ENCODE measurements at regions not wholly inside any gene's neighbourhood (a gene's known extent, or its start where the extent isn't known, plus 50 kb on each side); places are given as distances from the start of the nearest gene placed in this dataset.

- no peak for TF ChIP-seq REST (IDR thresholded peaks at IDR 0.05; ENCODE audit: unreplicated experiment)
- TF ChIP-seq NANOG (IDR thresholded peaks at IDR 0.05; ENCODE audit: borderline replicate concordance): no peak
- TF ChIP-seq JUNB (IDR thresholded peaks at IDR 0.05; ENCODE audit: unreplicated experiment): no peak
- no peak for TF ChIP-seq ZNF114 (CRISPR knock-in tag; IDR thresholded peaks at IDR 0.05)
- TF ChIP-seq CREB1 (CRISPR knock-in tag; IDR thresholded peaks at IDR 0.05; ENCODE audit: low read depth): no peak
- TF ChIP-seq ETS1 (IDR thresholded peaks at IDR 0.05): no peak
Measured at GRCh38 chr3:675846-676245, 417.0 kb upstream of the CNTN6 start (continued).

- H2AFZ ChIP-seq: no peak overlapping the region
- TF ChIP-seq REST (IDR thresholded peaks at IDR 0.05; ENCODE audit: unreplicated experiment) (no peak), EZH2phosphoT487 (IDR thresholded peaks at IDR 0.05; ENCODE audit: unreplicated experiment) (no peak), ZNF331 (CRISPR knock-in tag; IDR thresholded peaks at IDR 0.05; ENCODE audit: low read depth) (no peak)
- Mint-ChIP-seq H3K36me3 (ENCODE audit: low read depth) (peaks cover 21% of the 10 kb centered on the region; the same call in 2 of the 3 replicates), H3K4me1 (no peaks in the 10 kb centered on the region), H3K27me3 (ENCODE audit: insufficient read depth, low read depth, poor library complexity) (no peaks in the 10 kb centered on the region), H3K27ac (no peak overlapping the region), H3K4me3 (no peak overlapping the region), H3K9me3 (peaks cover 90% of the 10 kb centered on the region)
- H3K9me2 ChIP-seq (ENCODE audit: insufficient read depth): no peaks in the 10 kb centered on the region
- H3K27me3 ChIP-seq (ENCODE audit: insufficient read depth): no peaks in the 10 kb centered on the region
- no peak overlapping the region for H3K4me2 ChIP-seq
- ATAC-seq: no peak
- no peak for DNase-seq (ENCODE audit: low spot score)
- H3K4me1 ChIP-seq (ENCODE audit: insufficient read depth): no peaks in the 10 kb centered on the region
- no peaks in the 10 kb centered on the region for H4K20me1 ChIP-seq (replicated peaks; ENCODE audit: insufficient read depth)
- no peaks in the 10 kb centered on the region for H3K36me3 ChIP-seq (ENCODE audit: insufficient read depth)
- no peaks in the 10 kb centered on the region for H3F3A ChIP-seq (replicated peaks; ENCODE audit: low read depth)
- no peak overlapping the region for H3K27ac ChIP-seq (ENCODE audit: low read depth)
- H3K79me2 ChIP-seq (replicated peaks; ENCODE audit: insufficient read depth): no peaks in the 10 kb centered on the region
- H3K4me3 ChIP-seq: no peak overlapping the region
Measured at GRCh38 chr3:683770-684169, 409.1 kb upstream of the CNTN6 start.

Measured in GM23338 (cell line).